GM19467 (cell line): ENCODE measurements at regions not wholly inside any gene's neighbourhood (a gene's known extent, or its start where the extent isn't known, plus 50 kb on each side); places are given as distances from the start of the nearest gene placed in this dataset.
"Not testable (repeated sequence)": the region's sequence is repeated elsewhere in the genome, so short reads cannot be mapped to it uniquely, and the experiment has no call there.

Experiments used
- ATAC-seq: cut with Tn5 transposase; IDR thresholded peaks from one replicate; pipeline ENCODE4 v1.9.1; 2021; ENCODE audit warnings: mild to moderate bottlenecking, moderate library complexity; ENCODE audit not compliant: unreplicated experiment

DNA sequence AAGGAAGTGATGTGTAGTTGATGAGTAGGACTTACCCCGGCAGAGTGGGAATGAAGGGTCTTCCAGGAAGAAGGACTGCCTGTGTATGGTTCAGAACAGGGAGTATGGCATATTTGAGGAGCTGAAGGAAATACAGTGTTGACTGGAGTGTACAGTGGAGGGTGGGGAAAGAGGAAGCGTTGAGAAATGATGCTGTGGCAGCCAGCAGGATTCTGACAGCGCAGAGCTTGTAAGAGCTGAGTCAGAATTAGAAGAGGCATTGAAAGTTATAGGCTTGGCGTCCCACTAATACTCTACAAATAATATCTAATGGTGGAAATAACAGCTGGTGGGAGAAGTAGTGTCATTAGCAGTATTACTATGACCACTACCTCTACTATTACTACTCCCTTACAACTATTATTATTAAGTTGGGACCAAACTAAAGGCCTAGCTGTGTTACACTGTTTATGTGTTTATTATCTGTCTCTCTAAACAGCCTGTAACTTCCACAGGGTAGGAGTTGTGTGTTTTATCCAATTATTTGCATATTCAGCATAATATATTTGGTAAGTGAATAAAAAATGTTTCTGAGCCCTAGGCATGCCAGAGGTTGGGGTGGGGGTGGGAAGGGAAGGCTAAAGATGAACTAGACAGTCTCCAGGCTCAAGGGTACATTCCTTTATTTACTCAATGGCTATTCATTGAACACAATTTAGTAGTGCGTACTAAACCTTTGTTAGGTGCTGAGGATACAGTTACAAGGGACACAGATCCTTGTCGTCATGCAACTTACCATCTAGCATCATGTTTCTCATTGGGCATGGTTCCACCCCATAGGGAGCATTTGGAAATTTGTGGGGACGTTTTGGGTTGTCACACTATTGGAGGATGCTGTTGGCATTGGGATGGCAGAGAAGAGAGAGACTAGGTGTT, 428.8 kb upstream of the ONECUT1 start:
- no peak for ATAC-seq

DNA sequence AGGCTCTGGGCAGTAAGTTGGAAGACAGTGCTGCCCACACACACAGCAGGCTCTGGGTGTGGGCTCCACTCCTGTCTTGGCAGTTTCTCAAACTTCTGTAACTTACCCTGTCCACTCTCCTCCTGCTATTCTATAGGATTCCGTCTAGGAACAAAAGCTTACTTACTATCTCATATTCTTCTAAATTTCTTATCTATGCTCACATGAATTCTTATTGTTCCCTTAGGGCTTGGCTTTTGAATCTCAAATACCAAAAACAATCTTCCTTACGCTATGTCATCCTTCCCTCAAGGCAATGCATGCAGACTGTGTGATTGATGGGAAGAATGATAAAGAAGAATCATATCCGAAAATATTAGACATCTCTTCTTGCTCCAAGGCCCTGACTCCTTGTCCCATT, 425.9 kb upstream of the ONECUT1 start:
- no peak for ATAC-seq

DNA sequence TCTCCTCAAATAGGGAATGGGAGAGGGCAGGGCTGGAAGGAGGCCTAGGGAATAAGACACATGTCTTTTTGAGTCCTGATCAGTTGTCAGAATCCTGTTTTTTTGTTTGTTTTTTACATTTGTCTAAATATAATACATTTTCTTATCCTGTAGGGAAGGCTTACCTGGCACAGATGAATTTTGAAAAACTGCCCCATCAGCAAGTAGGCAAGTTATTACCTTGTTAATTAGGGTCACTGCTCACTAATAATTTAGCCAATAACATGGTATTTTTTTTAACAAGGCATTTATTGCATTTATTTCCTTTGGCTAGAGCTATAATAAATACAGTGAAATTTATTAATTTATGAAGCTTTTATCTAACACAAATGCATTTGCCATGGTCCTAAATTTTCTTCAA, 423.2 kb upstream of the ONECUT1 start:
- ATAC-seq: no peak

- ATAC-seq: no peak
These were observed 422.6 kb upstream of the ONECUT1 start for GRCh38 chr15:53212785-53213184.

GRCh38 chr15:53210653-53211052, 420.5 kb upstream of the ONECUT1 start:
- ATAC-seq: no peak

DNA sequence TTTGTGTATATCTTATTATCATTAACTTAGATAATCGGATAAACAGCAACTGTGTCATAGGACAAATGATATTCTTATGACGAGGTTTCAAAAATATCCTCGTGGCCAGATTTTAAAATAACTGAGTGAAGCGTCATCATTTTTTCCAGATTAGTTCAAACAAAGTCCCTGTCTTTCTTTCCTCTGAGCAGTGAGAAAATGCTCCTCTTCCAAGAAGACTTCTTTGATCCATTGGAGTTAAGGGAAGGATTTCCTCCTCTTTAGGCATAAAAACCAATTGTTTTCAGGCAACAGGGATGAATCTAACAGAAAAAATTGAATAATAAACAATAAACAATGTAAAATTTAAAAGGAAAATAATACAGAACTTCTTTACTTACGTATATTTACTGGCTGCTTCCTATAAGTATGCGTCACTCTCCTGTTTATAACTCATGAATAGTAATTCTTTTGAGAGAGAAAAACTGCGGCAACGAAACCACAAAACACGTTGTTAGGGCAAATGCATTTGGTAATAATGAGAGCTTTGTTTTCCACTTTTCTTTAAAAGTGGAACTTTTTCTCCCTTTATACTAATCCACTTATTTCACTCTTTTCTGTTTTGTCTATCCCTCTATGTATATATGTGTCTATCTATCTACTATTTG, 419.4 kb upstream of the ONECUT1 start:
- no peak for ATAC-seq

GRCh38 chr15:53208751-53209150, 418.6 kb upstream of the ONECUT1 start:
- no peak for ATAC-seq

DNA sequence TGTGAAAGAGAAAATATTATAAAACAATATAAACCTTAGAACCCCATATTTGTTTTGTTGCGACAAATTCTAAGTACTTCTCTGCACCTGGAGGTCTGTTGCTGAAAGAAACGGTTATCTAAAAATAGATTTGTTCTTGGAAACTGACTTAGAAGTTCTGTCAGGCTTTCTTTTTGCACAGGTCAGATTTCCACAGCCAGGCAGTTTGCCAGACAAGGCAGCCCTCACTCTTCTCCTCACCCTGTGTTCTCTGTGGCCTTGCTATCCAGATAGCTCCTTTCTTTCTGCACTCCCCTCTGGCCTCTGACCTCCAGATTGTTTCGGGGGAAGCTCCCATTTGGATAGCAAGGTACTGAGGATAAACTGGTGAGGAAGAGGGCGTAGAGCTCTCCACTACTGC, 413.3 kb upstream of the ONECUT1 start:
- ATAC-seq: no peak

- no peak for ATAC-seq
These were observed 412.7 kb upstream of the ONECUT1 start for GRCh38 chr15:53202876-53203275.

- ATAC-seq: peak; percentile 72
These were observed 407.3 kb upstream of the ONECUT1 start for GRCh38 chr15:53197426-53197839.

GRCh38 chr15:53196788-53197187, 406.7 kb upstream of the ONECUT1 start:
- no peak for ATAC-seq

DNA sequence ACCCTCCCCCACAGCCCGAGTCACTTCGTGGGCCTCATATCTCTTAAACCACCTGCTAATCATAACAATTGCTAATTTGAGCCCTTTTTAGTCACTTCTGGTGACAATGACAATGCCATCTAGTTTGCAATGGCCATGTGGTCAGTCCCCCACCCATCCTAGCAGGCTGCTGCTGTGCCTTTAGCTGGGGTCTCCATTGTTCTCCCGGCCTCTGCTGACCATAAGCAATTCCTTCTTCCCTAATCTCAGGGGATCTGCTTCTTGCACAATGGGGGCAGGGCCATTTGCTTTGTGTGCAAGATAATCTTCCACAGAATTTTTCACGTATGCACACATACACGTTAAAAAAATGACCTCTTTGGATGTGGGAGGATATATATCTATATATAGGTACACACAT, 406.1 kb upstream of the ONECUT1 start:
- ATAC-seq: no peak

- ATAC-seq: no peak
These were observed 403.0 kb upstream of the ONECUT1 start for GRCh38 chr15:53193149-53193548.

- ATAC-seq: no peak
These were observed 399.7 kb upstream of the ONECUT1 start for GRCh38 chr15:53189860-53190259.

GRCh38 chr15:53183449-53183848, 393.3 kb upstream of the ONECUT1 start:
- ATAC-seq: not testable (repeated sequence)

DNA sequence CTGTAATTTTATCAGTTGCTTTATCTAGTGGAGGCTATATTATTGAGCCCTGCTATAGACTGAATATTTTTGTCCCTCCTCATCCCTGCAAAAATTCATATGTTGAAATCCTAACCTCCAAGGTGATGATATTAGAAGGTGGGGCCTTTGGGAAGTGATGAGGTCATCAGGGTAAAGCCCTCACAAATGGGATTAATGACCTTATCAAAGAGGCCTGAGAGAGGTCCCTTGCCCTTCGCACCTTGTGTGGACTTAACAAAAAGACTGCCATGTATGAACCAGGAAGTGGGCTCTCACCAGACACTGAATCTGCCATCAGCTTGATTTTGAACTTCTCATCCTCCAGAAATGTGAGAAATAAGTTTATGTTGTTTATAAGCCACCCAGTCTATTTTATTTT, 381.4 kb upstream of the ONECUT1 start:
- no peak for ATAC-seq

DNA sequence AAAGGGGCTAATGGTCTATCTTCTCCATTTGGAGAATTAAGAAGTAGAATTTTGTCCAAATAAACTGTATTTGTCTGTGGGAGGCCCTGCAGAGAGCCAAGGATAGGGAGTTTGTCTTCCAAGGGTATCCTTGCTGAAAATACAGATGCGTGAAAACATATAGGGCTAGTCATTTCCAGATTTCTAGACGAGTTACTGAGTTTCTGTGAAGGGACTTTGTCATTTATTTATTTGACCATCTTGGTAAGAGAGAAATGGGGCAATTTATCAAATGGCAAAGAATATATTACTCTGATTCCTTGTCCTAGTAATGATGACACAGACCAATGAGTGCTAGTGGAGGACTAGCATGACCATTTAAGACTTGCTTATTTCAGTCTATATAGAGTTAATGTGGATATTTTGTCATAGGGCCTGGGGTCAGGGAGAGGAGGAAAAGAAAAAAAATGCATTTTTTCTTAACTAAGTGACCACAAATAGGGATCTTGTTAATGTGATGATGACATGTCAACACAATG, 376.6 kb upstream of the ONECUT1 start:
- ATAC-seq: no peak

DNA sequence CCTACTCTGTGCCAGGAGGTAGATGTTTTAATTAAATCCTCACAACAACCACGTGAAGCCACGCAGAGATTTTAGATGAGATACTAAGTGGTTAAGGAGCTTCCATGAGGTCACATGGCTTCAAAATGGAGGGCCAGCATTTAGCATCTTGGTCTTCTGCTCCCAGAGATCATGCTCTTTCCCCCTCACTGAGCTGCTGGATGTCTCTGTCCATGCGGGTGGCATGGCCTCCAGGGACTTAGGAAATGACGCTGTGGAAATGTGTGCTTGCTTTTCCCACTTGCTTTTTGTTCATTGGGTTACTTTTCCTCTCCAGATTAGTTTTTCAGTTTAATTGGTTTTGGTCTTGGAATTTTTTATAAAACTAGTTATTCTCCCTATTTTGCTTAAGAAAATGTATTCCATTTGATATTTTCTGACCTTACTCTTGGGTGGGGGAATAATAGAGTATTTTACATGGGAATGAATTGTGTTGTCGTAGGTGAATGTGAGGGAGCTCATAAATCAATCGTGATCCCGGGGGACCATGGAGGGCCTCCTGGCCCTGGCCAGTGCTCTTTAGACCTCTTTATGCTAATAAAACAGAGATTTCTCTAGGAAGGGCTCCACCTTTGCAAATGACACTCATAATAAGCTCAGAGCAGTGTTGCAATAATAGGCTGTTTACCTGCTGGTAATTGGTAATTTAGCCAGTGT, 376.0 kb upstream of the ONECUT1 start:
- no peak for ATAC-seq

DNA sequence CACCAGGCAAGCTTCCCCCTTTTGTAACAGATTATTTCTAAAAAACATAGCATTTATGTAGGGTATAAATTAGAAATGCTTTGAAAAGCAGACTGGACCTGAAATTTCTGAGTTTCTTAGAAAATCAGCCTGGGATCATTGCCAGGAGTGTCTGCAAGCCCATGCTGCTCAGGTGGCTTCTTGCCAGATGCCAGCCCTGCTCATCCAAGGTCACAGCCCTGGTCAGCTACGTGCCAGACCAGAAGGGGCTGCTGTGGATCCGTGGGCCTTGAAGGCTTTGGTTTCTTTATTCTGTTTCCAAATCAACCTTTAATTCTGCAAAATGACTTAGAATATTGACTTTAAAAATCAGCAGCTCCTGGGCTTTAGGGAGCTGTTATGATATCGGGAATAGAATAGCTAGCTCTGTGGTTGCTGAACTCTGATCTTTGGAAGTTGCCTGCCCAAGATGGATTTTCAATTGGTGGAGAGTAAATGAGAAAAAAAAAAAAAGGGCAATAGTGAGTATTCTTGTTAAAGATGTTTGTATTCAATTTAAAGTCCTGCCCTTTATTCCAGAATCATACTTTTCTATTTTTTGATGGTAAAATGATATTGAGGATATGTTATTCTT, 370.1 kb upstream of the ONECUT1 start:
- ATAC-seq: no peak

- ATAC-seq: no peak
These were observed 369.3 kb upstream of the ONECUT1 start for GRCh38 chr15:53159458-53159857.

DNA sequence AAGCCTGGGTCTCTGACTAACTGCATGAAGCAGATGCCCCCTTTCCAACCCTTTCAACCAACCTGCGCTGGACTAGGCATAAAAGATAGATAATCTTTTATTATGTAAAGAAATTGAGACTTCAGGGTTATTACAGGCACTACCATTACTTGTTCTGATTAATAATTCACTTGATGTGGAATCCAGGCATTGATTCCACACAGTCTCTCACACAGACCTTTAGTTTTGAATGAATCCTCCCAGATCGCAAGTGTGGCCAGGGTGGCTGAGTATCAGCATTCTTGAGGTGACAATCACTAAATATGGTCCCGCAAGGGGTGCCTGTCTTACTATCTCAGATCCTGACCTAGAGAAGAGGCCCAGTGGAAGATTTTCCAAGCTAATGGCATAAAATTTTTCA, 368.9 kb upstream of the ONECUT1 start:
- no peak for ATAC-seq
